ENCODE measurements at regions not wholly inside any gene's neighbourhood (a gene's known extent, or its start where the extent isn't known, plus 50 kb on each side); places are given as distances from the start of the nearest gene placed in this dataset.

DNA sequence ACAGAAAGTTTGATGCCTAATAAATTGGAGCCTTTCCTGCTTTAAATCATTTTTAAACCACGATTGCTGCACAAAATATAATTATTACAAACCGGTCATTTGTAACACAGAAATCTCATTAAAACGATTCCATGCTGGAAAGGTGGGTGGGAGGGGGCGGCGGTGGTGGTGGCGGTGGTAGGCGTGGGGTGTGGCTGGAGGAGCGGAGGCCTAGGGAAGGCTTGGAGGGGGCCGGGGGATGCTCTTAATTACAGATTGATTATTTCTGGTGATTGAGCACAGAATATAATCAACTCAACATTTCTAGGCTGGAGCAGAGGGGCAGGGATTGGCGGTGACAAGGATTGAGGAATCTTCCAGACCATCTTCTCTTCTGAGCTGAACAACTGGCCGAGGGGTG lies 157.5 kb downstream of the TRIM29 start:
- H3K9me3 ChIP-seq (ENCODE audit: control insufficient read depth in 1 of 2, insufficient read depth in 1 of 2, low read length in 2 of 2): peaks cover 0 to 13% of the 10 kb centered on the region in 2 experiments
- ChIA-PET POLR2A (no interaction called here), CTCF (no interaction called here)
- TF ChIP-seq, protein P1, sequence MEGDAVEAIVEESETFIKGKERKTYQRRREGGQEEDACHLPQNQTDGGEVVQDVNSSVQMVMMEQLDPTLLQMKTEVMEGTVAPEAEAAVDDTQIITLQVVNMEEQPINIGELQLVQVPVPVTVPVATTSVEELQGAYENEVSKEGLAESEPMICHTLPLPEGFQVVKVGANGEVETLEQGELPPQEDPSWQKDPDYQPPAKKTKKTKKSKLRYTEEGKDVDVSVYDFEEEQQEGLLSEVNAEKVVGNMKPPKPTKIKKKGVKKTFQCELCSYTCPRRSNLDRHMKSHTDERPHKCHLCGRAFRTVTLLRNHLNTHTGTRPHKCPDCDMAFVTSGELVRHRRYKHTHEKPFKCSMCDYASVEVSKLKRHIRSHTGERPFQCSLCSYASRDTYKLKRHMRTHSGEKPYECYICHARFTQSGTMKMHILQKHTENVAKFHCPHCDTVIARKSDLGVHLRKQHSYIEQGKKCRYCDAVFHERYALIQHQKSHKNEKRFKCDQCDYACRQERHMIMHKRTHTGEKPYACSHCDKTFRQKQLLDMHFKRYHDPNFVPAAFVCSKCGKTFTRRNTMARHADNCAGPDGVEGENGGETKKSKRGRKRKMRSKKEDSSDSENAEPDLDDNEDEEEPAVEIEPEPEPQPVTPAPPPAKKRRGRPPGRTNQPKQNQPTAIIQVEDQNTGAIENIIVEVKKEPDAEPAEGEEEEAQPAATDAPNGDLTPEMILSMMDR (IDR thresholded peaks at IDR 0.05): no peak
- H3K27me3 ChIP-seq (ENCODE audit: control insufficient read depth in 1 of 2, insufficient read depth in 2 of 2, low read length in 2 of 2): peaks cover 9 to 10% of the 10 kb centered on the region in 2 experiments
- no peak overlapping the region for H3K27ac Mint-ChIP-seq
- no peaks in the 10 kb centered on the region for H3K36me3 Mint-ChIP-seq (ENCODE audit: low read depth)
- H3K4me3 Mint-ChIP-seq: no peak overlapping the region
- no peaks in the 10 kb centered on the region for H3K4me1 Mint-ChIP-seq (ENCODE audit: low read depth)
- no peak overlapping the region for H3K4me3 ChIP-seq (ENCODE audit: low read length)
- H3K27me3 Mint-ChIP-seq: peaks cover 18% of the 10 kb centered on the region
- H3K36me3 ChIP-seq (ENCODE audit: insufficient read depth, low read length): no peaks in the 10 kb centered on the region
- H3K4me1 ChIP-seq (ENCODE audit: insufficient read depth, low read length): no peaks in the 10 kb centered on the region
- H3K27ac ChIP-seq (ENCODE audit: low read depth in 1 of 2, low read length in 2 of 2): no peak overlapping the region
- intact Hi-C loops (cut with DNase I, micrococcal nuclease): no loop called here
- no peaks in the 10 kb centered on the region for H3K9me3 Mint-ChIP-seq
- ATAC-seq (ENCODE audit: poor library complexity): no peak
- no peak for DNase-seq

DNA sequence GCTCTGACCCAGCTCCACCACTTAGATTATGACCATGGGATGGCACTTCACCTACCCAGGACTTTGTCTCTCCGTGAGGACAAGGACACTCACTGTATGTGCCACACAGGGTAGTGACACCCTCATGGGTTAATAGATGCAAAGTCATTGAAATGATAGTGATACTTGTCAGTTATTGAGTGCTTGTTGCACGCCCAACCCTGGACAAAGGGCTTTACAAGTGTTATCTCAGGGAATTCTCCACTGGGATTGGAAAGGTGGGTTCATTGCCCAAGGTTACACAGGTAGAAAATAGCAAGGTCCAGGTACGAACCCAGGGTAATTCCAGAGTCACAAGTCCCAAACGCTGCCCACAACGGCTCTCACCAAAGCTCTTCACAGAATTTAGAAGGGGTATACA lies 158.2 kb downstream of the TRIM29 start:
- Mint-ChIP-seq H3K9me3 (no peaks in the 10 kb centered on the region), H3K27me3 (peaks cover 21% of the 10 kb centered on the region), H3K4me1 (ENCODE audit: low read depth) (no peaks in the 10 kb centered on the region), H3K36me3 (ENCODE audit: low read depth) (no peaks in the 10 kb centered on the region), H3K4me3 (no peak overlapping the region), H3K27ac (no peak overlapping the region)
- H3K9me3 ChIP-seq (ENCODE audit: control insufficient read depth in 1 of 2, insufficient read depth in 1 of 2, low read length in 2 of 2): peaks cover 0 to 14% of the 10 kb centered on the region in 2 experiments
- no peaks in the 10 kb centered on the region for H3K4me1 ChIP-seq (ENCODE audit: insufficient read depth, low read length)
- ATAC-seq (ENCODE audit: poor library complexity): no peak
- H3K4me3 ChIP-seq (ENCODE audit: low read length): no peak overlapping the region
- CTCF ChIA-PET: no interaction called here
- peaks cover 6 to 7% of the 10 kb centered on the region in 2 experiments for H3K27me3 ChIP-seq (ENCODE audit: control insufficient read depth in 1 of 2, insufficient read depth in 2 of 2, low read length in 2 of 2)
- intact Hi-C loops (cut with DNase I, micrococcal nuclease): no loop called here
- no peak overlapping the region for H3K27ac ChIP-seq (ENCODE audit: low read depth in 1 of 2, low read length in 2 of 2)
- no peak for DNase-seq
- POLR2A ChIA-PET: no interaction called here
- no peaks in the 10 kb centered on the region for H3K36me3 ChIP-seq (ENCODE audit: insufficient read depth, low read length)
- TF ChIP-seq, protein P1 (IDR thresholded peaks at IDR 0.05): no peak

DNA sequence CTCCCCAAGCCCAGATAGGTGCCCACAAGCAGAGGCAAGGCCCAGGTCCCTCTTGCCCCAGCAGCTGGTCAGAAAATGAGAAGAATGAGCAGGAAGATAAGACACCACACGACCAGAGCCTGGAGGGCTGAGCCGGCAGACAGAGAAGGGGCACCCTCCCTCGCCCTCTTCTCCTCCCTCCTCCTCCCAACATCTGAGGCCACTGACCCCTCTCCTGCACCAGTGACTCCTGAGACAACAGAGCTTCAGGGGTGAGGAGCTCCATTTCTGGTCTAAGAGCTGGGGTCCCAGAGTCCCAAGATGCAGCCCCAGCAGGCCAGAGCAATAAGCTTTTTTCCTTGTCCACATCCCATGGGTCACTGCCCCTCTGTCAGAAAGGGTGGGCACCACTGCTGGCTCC lies 159.2 kb downstream of the TRIM29 start:
- Mint-ChIP-seq H3K4me3 (no peak overlapping the region), H3K4me1 (ENCODE audit: low read depth) (no peaks in the 10 kb centered on the region), H3K36me3 (ENCODE audit: low read depth) (no peaks in the 10 kb centered on the region), H3K9me3 (no peaks in the 10 kb centered on the region), H3K27ac (no peak overlapping the region), H3K27me3 (peaks cover 20% of the 10 kb centered on the region)
- H3K9me3 ChIP-seq (ENCODE audit: control insufficient read depth in 1 of 2, insufficient read depth in 1 of 2, low read length in 2 of 2): peaks cover 0 to 14% of the 10 kb centered on the region in 2 experiments
- no peaks in the 10 kb centered on the region for H3K4me1 ChIP-seq (ENCODE audit: insufficient read depth, low read length)
- POLR2A ChIA-PET: no interaction called here
- intact Hi-C loops (cut with DNase I, micrococcal nuclease): no loop called here
- H3K27ac ChIP-seq (ENCODE audit: low read depth in 1 of 2, low read length in 2 of 2): no peak overlapping the region
- peaks cover 6 to 7% of the 10 kb centered on the region in 2 experiments for H3K27me3 ChIP-seq (ENCODE audit: control insufficient read depth in 1 of 2, insufficient read depth in 2 of 2, low read length in 2 of 2)
- no peak for ATAC-seq (ENCODE audit: poor library complexity)
- DNase-seq: no peak
- H3K36me3 ChIP-seq (ENCODE audit: insufficient read depth, low read length): no peaks in the 10 kb centered on the region
- H3K4me3 ChIP-seq (ENCODE audit: low read length): no peak overlapping the region
- TF ChIP-seq, protein P1 (IDR thresholded peaks at IDR 0.05): no peak
- CTCF ChIA-PET: no interaction called here
